Activated CD4-positive, alpha-beta T cell treated with anti-CD3 and anti-CD28 coated beads for 1 hour (primary cell): ENCODE measurements at regions not wholly inside any gene's neighbourhood (a gene's known extent, or its start where the extent isn't known, plus 50 kb on each side); places are given as distances from the start of the nearest gene placed in this dataset.
"Not testable (repeated sequence)": the region's sequence is repeated elsewhere in the genome, so short reads cannot be mapped to it uniquely, and the experiment has no call there.

ENCODE experiments used
- DNase-seq: peaks from one replicate; pipeline ENCODE4 v3.0.0-alpha.2; 2020

DNA sequence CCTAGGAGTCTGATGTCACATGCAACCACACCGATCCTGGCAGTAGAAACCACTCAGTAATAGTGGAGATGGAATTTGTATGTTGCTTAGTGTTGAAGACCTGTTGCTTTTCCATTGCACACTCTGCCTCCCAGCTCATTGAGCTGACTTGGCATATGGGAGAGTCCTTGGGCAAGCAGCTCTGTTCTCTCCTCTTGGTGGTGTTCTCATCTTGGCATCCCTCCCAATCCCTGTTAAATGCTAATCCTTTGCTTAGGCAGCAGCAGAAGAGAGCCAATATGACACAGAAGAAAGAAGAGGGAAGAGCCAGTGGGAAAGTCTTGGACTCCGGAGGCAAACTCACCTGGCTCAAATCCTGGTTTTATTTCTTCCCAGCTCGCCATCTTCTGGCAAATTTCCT lies 178.0 kb upstream of the CAND1 start:
- no peak for DNase-seq

DNA sequence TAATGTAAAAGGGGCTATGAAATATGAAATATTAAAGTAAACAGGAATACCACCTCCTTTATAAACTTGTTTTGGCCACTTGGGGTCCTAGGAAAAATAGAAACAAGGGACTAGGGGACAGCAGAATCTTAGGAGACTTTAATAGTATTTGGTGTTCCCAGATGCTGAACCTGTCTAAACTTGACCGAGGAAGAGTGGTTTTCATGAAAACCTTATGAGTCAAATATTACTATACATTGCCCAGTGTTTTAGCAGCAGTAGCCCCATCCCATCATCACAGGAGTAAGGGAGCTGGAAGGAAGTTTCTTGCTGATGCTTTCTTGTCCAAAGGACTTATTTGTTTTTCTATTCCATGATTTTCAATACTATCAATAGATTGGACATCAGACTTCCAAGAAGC lies 177.5 kb upstream of the CAND1 start:
- DNase-seq = no peak

DNA sequence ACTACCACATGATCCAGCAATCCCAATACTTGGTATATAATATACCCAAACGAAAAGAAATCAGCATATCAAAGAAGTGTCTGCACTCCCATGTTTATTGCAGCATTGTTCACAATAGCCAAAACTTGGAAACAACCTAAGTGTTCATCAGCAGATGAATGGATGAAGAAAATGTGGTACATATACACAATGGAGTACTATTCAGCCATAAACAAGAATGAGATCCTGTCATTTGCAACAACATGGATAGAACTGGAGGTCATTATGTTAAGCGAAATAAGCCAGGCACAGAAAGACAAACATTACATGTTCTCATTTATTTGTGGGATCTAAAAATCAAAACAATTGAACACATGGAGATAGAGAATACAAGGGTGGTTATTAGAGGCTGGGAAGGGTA lies 176.2 kb upstream of the CAND1 start:
- not testable (repeated sequence) for DNase-seq

DNA sequence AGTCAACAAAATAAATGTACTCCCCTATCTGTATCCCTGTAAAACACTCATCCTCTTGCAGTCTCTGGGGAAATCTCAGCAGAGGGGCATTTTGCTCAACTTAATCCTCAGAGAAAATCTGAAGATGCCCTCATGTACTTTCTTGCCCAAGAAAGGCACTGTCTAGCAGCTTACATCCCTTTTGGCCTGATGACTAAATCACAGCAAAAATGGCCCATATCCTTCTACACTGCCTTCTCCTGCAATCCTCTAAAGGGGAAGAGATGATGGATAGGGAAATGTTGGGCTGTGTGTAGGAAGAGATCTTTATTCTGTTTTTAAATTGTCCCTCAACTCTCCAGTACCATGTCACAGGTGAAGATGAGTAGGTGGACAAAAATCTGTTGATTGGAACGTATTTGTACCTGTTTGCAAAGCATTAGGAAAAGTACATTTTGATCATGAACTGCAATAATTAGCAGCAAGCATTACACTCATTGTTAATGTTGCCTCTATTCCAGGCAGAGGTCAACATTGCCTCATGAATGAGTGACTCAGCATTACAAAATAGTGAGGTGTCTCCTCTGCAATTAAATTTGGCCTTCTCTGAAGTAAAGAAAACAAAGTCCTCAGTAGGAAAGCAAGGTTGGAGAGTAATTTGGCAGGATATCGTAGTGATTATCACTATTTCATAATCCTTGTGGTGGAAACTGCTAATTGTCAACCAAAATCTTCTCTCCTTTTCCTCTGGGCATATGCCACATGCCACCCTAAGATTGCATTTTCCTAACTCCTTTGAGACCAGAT lies 172.4 kb upstream of the CAND1 start:
- DNase-seq = no peak

DNA sequence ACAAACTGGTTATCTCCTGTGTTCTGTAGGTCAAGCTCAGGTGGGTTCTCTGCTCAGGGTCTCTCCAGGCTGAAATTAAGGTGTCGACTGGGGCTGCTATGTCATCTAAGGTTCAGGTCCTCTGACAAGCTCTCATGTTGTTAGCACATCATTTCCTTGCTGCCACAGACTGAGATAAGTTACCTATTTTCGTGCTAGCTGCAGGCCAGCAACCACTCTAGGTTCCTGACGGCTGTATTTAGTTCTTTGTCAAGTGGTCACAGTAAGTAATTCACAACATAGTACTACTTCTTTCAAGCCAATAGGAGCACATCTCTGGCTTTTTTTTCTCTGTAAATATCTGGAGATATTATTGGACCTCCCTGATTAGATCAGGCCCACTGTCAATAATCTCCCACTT lies 169.3 kb upstream of the CAND1 start:
- no peak for DNase-seq

DNA sequence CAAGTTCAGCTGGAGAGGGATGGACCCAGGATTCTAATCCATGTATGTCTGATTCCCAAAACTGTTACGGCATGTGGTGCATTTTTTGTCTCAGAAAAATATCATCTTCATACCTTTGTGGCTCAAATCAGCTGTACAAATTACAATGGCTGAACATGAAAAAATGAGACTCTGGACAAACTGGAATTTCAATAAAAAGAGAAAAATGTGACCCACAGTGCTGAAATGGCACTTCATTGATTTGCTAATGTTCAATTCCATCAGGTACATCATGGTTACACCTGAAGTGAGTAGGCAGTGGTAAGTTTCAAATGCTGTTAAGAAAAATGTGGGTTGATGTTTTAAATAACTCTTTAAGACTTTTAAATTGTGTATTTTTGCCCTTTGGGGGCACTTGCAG lies 165.6 kb upstream of the CAND1 start:
- no peak for DNase-seq

GRCh38 chr12:67107235-67107634 lies 161.9 kb upstream of the CAND1 start:
- DNase-seq = no peak

DNA sequence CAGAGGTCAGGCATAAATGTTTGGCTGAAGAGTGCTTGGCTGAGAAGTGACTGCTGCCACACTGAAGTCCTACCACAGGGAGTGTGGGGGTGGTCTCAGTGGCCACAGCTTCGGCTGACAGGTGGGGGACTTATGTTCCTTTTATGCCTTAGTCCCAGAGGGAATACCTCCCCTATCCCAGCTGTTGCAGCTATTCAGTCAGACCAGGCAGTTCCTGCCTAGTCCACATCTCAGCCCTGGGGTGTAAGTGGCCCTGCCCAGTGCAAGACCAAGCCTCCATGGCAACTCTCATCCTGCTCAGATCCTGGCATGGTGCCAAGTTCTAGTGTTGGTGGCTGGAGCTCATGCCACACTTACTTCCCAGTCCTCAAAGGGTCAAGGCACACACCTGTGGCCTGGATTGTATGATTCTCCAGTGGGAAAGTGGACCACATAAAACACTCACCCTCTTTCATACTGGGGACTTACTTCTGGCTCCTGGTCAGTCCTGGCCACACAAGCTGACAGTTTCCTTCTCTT lies 161.3 kb upstream of the CAND1 start:
- no peak for DNase-seq

GRCh38 chr12:67110345-67110744 lies 158.8 kb upstream of the CAND1 start:
- DNase-seq = not testable (repeated sequence)

DNA sequence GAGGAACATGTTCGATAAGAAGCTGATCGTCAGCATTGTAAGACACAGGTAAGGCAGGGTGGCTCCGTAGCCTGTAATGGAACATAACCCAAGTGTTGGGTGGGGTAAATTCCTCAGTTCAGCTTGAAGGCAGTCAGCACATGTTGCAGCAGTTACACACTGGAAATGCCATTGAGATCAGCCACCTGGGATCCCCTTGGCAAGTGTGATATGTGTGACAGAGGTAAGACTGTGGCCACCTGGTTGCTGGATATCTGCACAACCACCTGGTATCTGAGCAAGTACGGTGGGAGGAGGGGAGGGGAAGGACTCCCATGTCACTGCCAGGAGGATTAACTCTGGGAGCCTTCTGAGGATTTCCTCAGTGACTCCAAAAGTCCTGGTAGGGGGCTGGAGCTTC lies 158.0 kb upstream of the CAND1 start:
- no peak for DNase-seq

GRCh38 chr12:67112586-67112985 lies 156.6 kb upstream of the CAND1 start:
- no peak for DNase-seq

DNA sequence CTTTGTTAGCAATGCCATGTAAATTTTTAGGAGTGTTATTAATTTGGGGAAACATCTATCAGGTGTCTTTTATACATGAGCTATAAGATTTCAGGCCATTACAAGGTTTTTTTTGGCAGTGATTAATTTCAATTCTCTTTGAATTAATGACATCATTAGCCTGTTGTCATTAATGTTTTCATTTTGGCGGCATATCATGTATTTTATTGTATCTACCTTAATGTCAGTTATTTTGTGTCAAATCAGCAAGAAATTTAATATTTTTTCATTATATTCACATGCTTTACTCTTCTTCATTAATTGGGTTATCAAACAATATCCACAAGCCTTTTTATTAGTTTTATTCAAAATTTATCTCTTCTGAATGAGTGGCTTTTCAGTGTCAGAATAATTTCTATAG lies 153.0 kb upstream of the CAND1 start:
- DNase-seq = no peak

GRCh38 chr12:67122584-67122983 lies 146.6 kb upstream of the CAND1 start:
- DNase-seq = no peak

GRCh38 chr12:67137256-67137655 lies 131.9 kb upstream of the CAND1 start:
- no peak for DNase-seq

DNA sequence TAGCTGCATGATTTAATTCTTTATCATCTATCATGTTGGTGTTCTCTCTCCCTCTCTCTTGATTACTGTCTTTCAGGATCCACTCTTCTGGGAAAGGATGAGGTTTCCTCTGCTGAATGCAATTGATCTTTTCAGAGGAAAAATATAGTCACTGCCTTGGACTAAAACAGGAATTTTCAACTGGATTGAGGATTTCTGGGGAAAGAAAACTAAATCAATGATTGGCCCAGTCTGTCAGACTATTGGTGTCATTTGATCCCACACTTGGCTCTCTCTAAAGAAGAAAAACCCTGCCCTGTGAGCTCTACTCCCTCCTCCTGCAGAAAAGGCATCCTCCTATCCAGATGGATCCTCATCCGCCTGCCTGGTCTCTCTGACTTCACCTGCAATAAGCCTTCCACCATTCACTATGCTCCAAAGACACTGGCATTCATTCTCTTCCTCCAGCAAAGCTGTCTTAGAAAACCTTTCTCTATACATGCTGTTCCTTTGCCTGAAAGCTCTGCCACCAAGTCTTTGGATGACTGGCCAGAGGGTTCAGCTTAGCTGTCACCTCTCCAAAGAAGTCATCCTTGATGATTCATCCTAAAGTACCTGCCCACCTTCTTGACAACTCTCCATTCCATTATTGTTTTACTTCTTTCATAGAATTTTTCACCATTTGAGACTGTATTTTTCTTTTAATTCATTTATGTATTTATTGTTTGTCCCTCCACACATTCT lies 127.7 kb upstream of the CAND1 start:
- no peak for DNase-seq

DNA sequence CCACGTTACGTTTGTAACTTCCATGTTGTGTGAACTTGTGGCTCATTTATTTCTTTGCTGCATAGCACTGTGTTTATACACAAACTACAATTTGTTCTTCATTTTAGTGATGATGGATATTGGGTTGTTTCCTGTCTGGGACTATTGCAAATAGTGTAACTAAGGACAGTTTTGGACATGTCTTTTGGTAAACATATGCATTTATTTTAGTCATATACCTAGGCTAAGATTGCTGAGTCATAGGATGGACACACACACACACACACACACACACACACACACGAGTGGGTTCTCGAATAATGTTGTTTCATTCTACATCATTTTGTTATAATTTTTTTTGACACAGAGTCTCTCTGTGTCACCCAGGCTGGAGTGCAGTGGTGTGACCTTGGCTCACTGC lies 123.5 kb upstream of the CAND1 start:
- no peak for DNase-seq

DNA sequence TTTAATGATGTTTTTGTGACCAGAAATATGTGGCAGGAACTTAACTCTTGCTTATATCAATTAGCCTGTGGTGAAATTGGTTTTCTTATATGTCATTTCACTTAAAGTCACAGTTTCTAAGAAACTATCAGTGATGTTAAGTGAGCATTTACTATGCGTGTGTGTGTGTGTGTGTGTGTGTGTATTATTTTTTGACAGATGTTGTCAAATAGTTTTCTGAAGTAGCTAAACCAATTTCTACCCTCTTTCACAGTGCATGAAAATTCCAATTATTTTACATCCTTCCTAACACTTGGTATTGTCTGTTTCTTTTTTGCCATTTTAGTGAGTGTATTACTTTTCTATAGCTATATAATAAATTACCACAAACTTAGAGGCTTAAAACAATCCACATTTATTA lies 122.1 kb upstream of the CAND1 start:
- DNase-seq = no peak

DNA sequence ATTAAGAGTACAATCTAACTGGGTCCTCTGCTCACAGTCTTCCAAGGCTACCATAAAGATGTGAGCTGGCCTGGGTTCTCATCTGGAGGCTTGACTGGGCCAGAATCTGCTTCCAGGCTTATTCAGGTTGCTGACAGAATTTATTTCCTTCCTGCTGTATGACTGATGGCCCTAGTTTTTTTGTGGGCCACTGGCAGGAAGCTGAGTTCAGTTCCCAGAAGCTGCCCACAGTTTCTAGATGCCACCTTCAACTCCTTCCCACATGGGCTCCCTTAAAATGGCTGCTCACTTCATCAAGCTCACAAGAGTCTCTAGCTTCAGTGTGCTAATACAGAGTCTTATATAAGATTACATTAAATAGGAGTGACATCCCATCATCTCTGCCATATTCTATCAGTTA lies 121.7 kb upstream of the CAND1 start:
- DNase-seq = no peak

DNA sequence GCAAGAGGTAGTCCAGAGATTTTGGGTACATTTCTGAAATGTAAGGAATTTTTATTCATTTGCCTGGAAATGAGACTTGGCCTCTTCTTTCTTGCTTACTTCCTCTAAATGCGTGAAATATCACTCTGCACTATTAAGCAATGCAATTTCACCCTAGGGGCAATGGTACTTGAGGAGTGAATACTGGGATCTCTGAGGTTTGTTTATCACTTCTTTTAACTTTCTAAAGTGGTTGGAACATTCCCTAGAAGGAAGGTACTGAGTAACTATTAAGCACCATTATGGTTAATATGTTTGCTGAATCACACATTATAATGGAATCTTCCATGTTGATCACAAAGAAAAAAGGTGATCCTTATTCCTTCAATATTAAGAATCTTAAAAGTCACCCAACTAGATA lies 120.9 kb upstream of the CAND1 start:
- DNase-seq = no peak

DNA sequence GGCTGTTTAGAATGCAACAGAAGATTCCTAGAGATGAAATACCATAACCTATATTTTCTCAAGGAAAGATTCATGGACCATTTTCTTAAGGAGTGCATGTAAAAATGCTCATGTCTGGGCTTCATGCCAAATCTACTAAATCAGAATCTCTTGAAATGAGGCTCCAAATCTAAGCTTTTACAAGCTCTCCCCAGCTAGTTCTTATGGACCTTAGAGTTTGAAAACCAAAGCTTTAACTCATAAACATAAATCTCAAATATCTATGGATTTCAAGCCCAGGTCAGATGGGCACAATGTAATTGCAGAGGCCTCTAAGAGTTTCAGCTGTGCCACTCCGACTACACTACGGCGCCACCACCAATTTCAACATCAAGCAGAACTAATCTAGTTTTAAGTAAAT lies 117.3 kb upstream of the CAND1 start:
- DNase-seq = no peak

DNA sequence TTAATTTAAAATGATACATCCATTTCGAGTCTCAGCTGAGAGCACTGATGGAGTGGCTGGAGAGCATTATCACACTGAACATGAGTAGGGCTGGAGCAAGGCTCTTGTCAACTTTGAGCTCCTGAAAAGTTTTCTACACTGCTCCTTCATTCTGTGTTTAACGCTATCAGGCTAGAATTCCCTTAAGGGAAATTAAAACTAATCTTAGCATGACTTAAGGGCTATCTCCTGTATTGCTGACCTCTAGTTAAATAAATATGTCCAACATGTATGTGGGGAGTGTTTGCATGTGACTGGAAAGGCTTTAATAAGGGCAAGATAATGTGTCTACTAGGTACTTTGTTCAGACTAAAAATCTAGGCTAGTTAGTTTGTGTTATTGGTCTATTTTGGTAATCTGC lies 116.7 kb upstream of the CAND1 start:
- DNase-seq = no peak

DNA sequence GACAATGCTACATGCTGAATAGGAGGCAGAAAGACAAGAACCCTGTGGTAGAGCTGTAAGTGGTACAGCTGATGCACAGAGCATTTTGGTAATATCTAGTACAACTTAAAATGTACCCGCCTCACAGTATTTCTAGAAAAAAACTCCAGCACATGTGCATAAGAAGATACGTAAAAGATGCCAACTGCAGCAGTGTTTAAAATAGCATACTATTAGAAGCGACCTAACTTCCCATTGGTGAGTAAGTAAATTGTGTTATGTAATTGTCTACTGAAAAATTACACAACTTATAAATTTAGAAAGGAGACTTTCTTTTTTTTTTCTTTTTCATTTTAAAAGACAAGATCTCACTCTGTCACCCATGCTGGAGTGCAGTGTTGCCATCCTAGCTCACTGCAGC lies 114.3 kb upstream of the CAND1 start:
- DNase-seq = no peak

DNA sequence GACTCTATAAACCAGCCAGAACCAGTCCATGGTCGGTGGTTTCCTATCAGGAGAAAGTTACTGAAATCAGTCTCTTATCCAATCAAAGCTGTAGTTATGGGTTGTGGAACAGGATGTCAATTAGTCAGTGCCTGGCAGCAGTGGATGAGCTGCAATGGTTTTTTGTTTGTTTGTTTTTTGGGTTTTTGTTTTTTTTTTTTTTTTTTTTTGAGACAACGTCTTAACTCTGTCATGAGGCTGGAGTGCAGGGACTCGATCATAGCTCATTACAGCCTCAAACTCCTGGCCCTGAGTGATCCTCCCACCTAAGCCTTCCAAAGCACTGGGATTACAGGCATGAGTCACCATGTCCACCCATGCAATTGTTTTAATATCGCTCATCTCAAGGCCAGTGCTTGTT lies 113.3 kb upstream of the CAND1 start:
- DNase-seq = no peak

DNA sequence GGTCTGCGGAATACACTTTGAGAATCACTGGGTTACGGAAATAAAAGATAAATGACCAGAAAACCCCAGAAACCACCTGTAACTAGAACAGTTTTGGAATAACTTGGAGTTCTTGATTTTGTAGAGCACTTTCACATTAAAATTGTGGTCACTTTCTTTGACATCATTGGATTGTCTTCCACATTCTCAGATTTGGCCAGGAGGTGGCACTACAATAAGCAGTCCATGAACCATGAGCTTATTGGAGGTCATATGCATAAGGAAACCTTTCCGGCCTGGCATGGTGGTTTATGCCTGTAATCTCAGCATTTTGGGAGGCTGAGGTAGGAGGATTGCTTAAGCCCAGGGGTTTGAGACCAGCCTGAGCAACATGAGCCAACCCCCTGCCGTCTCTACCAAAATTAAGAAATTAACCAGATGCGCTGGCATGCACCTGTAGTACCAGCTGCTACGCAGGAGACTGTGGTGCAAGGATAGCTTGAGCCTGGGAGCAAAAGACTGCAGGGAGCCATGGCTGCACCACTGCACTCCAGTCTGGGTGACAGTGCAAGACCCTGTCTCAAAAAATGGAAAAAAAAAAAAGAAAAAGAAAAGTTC lies 107.7 kb upstream of the CAND1 start:
- no peak for DNase-seq
